SK-N-SH treated with all-trans-retinoic acid at 6 μM for 48 hours (cell line): ENCODE measurements at regions not wholly inside any gene's neighbourhood (a gene's known extent, or its start where the extent isn't known, plus 50 kb on each side); places are given as distances from the start of the nearest gene placed in this dataset.

ENCODE experiments used
- ATAC-seq: fragments of 200-7000 bp; cut with Tn5 transposase; 3 replicates; pipeline ENCODE4 v1.9.1; 2020; ENCODE audit warnings: mild to moderate bottlenecking, moderate library complexity
- ARNTL ChIP-seq: fragments of 450-650 bp; formaldehyde crosslinking; IDR thresholded peaks from 2 replicates; pipeline ENCODE4 v1.5.0; 2020; ENCODE audit warnings: low read depth, mild to moderate bottlenecking, moderate library complexity, borderline replicate concordance
- BACH2 ChIP-seq: fragments of 250-450 bp; sonication (Bioruptor Pico); IDR thresholded peaks from 2 replicates; pipeline ENCODE4 v1.9.0; 2021; ENCODE audit warnings: mild to moderate bottlenecking, borderline replicate concordance
- CREB5 ChIP-seq: fragments of 250-450 bp; sonication (Bioruptor Pico); IDR thresholded peaks from 2 replicates; pipeline ENCODE4 v1.5.1; 2020; ENCODE audit warnings: low read depth, mild to moderate bottlenecking, moderate library complexity
- CSRNP3 ChIP-seq: fragments of 250-450 bp; sonication (Bioruptor Pico); IDR thresholded peaks from 2 replicates; pipeline ENCODE4 v1.5.1; 2021; ENCODE audit warnings: mild to moderate bottlenecking, moderate library complexity
- ESRRG ChIP-seq: fragments of 250-450 bp; sonication (Bioruptor Pico); IDR thresholded peaks from 2 replicates; pipeline ENCODE4 v1.6.1; 2021; ENCODE audit warnings: mild to moderate bottlenecking
- GLIS3 ChIP-seq: fragments of 250-450 bp; sonication (Bioruptor Pico); IDR thresholded peaks from 2 replicates; pipeline ENCODE4 v1.5.0; 2020; ENCODE audit warnings: mild to moderate bottlenecking, moderate library complexity
- ISL1 ChIP-seq: fragments of 250-450 bp; sonication (Bioruptor Pico); IDR thresholded peaks from 2 replicates; pipeline ENCODE4 v2.1.2; 2022; ENCODE audit warnings: mild to moderate bottlenecking, moderate library complexity
- OSR1 ChIP-seq: fragments of 250-450 bp; sonication (Bioruptor Pico); IDR thresholded peaks from 2 replicates; pipeline ENCODE4 v1.8.0; 2022; ENCODE audit warnings: moderate library complexity, mild to moderate bottlenecking, inconsistent platforms
- PATZ1 ChIP-seq: fragments of 250-450 bp; sonication (Bioruptor Pico); IDR thresholded peaks from 2 replicates; pipeline ENCODE4 v1.8.0; 2020; ENCODE audit warnings: mild to moderate bottlenecking, moderate library complexity, borderline replicate concordance
- POU6F1 ChIP-seq: fragments of 250-450 bp; sonication (Bioruptor Pico); IDR thresholded peaks from 2 replicates; pipeline ENCODE4 v1.8.0; 2021; ENCODE audit warnings: low read depth, mild to moderate bottlenecking, moderate library complexity, borderline replicate concordance
- PPARA ChIP-seq: fragments of 250-450 bp; sonication (Bioruptor Pico); IDR thresholded peaks from 2 replicates; pipeline ENCODE4 v1.5.0; 2020; ENCODE audit warnings: mild to moderate bottlenecking, borderline replicate concordance
- SNAI2 ChIP-seq: fragments of 250-450 bp; sonication (Bioruptor Pico); IDR thresholded peaks from 2 replicates; pipeline ENCODE4 v1.5.0; 2020; ENCODE audit warnings: mild to moderate bottlenecking, moderate library complexity
- TCF4 ChIP-seq: fragments of 250-450 bp; sonication (Bioruptor Pico); IDR thresholded peaks from 2 replicates; pipeline ENCODE4 v1.8.0; 2021; ENCODE audit warnings: mild to moderate bottlenecking, moderate library complexity, borderline replicate concordance
- TOX ChIP-seq: fragments of 250-450 bp; sonication (Bioruptor Pico); IDR thresholded peaks from 2 replicates; pipeline ENCODE4 v1.8.0; 2021; ENCODE audit warnings: mild to moderate bottlenecking, moderate library complexity, borderline replicate concordance
- ZC3H10 ChIP-seq: fragments of 250-450 bp; sonication (Bioruptor Pico); IDR thresholded peaks from 2 replicates; pipeline ENCODE4 v1.5.1; 2021; ENCODE audit warnings: mild to moderate bottlenecking, moderate library complexity
- ZFP3 ChIP-seq: fragments of 250-450 bp; sonication (Bioruptor Pico); IDR thresholded peaks from 2 replicates; pipeline ENCODE4 v1.5.0; 2020; ENCODE audit warnings: mild to moderate bottlenecking, moderate library complexity
- ZFP30 ChIP-seq: fragments of 450-650 bp; formaldehyde crosslinking; IDR thresholded peaks from 2 replicates; pipeline ENCODE4 v1.5.0; 2022; ENCODE audit warnings: mild to moderate bottlenecking, moderate library complexity
- ZNF565 ChIP-seq: fragments of 450-650 bp; formaldehyde crosslinking; conservative IDR thresholded peaks from 2 replicates; pipeline ENCODE4 v1.5.0; 2020; ENCODE audit warnings: low read depth, mild to moderate bottlenecking, moderate library complexity
- ZNF70 ChIP-seq: fragments of 450-650 bp; formaldehyde crosslinking; IDR thresholded peaks from 2 replicates; pipeline ENCODE4 v1.5.0; 2020; ENCODE audit warnings: mild to moderate bottlenecking, moderate library complexity
- ZNF8 ChIP-seq: fragments of 450-650 bp; formaldehyde crosslinking; IDR thresholded peaks from 2 replicates; pipeline ENCODE4 v1.5.0; 2020; ENCODE audit warnings: mild to moderate bottlenecking, moderate library complexity

- TF ChIP-seq CREB5 (CRISPR knock-in tag) (no peak), ZC3H10 (CRISPR knock-in tag) (no peak), ZFP3 (CRISPR knock-in tag) (no peak)
Observed at GRCh38 chr5:74225587-74225986, 414.9 kb downstream of the ENC1 start (continued).

GRCh38 chr5:74224331-74224730, 416.2 kb downstream of the ENC1 start:
- TF ChIP-seq POU6F1 (CRISPR knock-in tag) (no peak), ESRRG (CRISPR knock-in tag) (no peak), PPARA (CRISPR knock-in tag) (no peak), ISL1 (CRISPR knock-in tag) (no peak), GLIS3 (no peak), TOX (no peak), TCF4 (no peak), CSRNP3 (no peak), CREB5 (CRISPR knock-in tag) (no peak), ZFP30 (no peak), ZNF70 (CRISPR knock-in tag) (no peak), BACH2 (CRISPR knock-in tag) (no peak), ZNF565 (CRISPR knock-in tag) (no peak)
- ATAC-seq, result no peak

GRCh38 chr5:74222806-74223205, 417.7 kb downstream of the ENC1 start:
- ATAC-seq, result no peak
- TF ChIP-seq ZNF8, result no peak
- no peak for TF ChIP-seq CREB5 (CRISPR knock-in tag)
- TF ChIP-seq OSR1 (CRISPR knock-in tag), result no peak
- TF ChIP-seq ARNTL (CRISPR knock-in tag), result no peak
- no peak for TF ChIP-seq ISL1 (CRISPR knock-in tag)
- TF ChIP-seq PATZ1 (CRISPR knock-in tag), result no peak
- no peak for TF ChIP-seq ESRRG (CRISPR knock-in tag)
- TF ChIP-seq ZNF565 (CRISPR knock-in tag), result no peak
- no peak for TF ChIP-seq CSRNP3
- TF ChIP-seq BACH2 (CRISPR knock-in tag), result no peak
- no peak for TF ChIP-seq SNAI2 (CRISPR knock-in tag)
- TF ChIP-seq, all 23 proteins: peak for 0
